ENCODE measurements at regions not wholly inside any gene's neighbourhood (a gene's known extent, or its start where the extent isn't known, plus 50 kb on each side); places are given as distances from the start of the nearest gene placed in this dataset.

DNA sequence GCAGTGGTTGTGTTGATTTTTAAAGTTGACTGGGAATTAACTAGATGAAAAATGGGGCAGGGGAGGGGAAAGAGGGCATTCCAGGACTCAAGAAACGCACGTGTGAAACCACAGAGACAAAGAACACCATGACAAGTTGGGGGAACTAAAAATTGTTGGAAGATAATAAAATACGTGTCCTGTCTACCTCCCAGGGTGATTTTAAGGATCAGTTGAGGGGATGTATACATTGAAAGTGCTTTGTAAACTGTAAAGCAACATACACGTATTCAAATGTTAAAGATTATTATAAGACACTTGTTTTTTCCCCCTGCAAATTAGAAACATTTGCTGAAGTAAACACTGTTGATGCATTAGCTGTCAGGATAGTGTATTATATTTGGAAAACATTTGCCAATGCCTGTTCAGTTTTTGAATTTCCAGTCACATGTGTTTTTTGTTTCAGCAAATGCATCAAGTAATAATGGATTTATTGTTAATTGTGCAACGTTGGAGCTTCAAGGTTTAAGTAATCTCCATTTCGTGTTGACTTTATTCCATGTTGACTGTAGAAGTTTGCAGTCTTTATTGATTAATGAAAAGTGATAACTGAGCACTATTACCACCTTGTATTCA lies 412.7 kb downstream of the ACTL7B start:
- no peak overlapping the region for H3K27ac ChIP-seq (ENCODE audit: low read length)
- CTCF ChIA-PET: no interaction called here
- H3K4me1 Mint-ChIP-seq: no peaks in the 10 kb centered on the region

DNA sequence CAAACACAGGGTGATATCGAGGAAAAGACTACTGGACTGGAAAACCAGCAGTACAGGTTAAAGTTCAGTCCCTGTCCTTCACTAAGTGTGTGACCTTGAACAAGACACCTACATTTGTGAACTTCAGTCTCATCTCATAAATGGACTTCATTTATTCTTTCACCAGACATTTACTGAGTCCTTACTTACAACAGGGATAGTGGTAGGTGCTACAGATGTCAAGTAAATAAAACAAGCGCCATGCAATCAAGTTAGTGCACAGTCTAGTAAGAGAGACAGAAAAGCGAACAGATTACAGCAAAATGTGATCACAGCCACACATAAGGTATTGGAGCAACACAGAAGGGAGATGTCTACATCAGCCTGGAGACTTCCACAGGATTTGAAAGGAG lies 413.2 kb downstream of the ACTL7B start:
- Histone ChIP-seq H3K27me3 (replicated peaks in 1 of 2; ENCODE audit: control insufficient read depth in 2 of 2, extremely low read depth in 1 of 2, insufficient read depth in 2 of 2, low read length in 1 of 2) (no peaks in the 10 kb centered on the region), H3K9me3 (no peaks in the 10 kb centered on the region), H3K27ac (ENCODE audit: low read length) (no peak overlapping the region), H3K4me1 (ENCODE audit: control insufficient read depth in 1 of 2, extremely low read depth in 1 of 2, insufficient read depth in 2 of 2, low read length in 2 of 2) (no peaks in the 10 kb centered on the region), H3K4me3 (ENCODE audit: control insufficient read depth in 1 of 2, extremely low read depth in 1 of 2, low read length in 1 of 2) (no peak overlapping the region), H3K36me3 (ENCODE audit: control insufficient read depth in 2 of 2, extremely low read depth in 1 of 2, insufficient read depth in 1 of 2, low read length in 1 of 2) (no peaks in the 10 kb centered on the region)
- DNase-seq: no peak
- Mint-ChIP-seq H3K27me3 (no peaks in the 10 kb centered on the region), H3K4me1 (no peaks in the 10 kb centered on the region), H3K4me3 (no peak overlapping the region), H3K36me3 (no peaks in the 10 kb centered on the region), H3K9me3 (peaks cover 0 to 14% (median 6%) of the 10 kb centered on the region in 3 donors), H3K27ac (no peak overlapping the region)
- CTCF ChIA-PET: no interaction called here
- ATAC-seq (replicated peaks in 1 of 4): no peak
- WGBS (ENCODE audit: insufficient coverage): 60% methylated on average over 1 of the region's 3 CpGs
- POLR2A ChIA-PET: no interaction called here

More for the DNA sequence above, 412.7 kb downstream of the ACTL7B start:
- no peak overlapping the region for H3K27ac Mint-ChIP-seq
- Histone ChIP-seq H3K36me3 (ENCODE audit: control insufficient read depth in 2 of 2, extremely low read depth in 1 of 2, insufficient read depth in 1 of 2, low read length in 1 of 2) (no peaks in the 10 kb centered on the region), H3K9me3 (no peaks in the 10 kb centered on the region), H3K4me3 (ENCODE audit: control insufficient read depth in 1 of 2, extremely low read depth in 1 of 2, low read length in 1 of 2) (no peak overlapping the region), H3K27me3 (replicated peaks in 1 of 2; ENCODE audit: control insufficient read depth in 2 of 2, extremely low read depth in 1 of 2, insufficient read depth in 2 of 2, low read length in 1 of 2) (no peaks in the 10 kb centered on the region), H3K4me1 (ENCODE audit: control insufficient read depth in 1 of 2, extremely low read depth in 1 of 2, insufficient read depth in 2 of 2, low read length in 2 of 2) (no peaks in the 10 kb centered on the region)
- 71% methylated on average over 3 of the region's 6 CpGs for WGBS (ENCODE audit: insufficient coverage)
- DNase-seq (no peak), ATAC-seq (replicated peaks in 1 of 4) (no peak)
- H3K4me3 Mint-ChIP-seq: no peak overlapping the region
- no peaks in the 10 kb centered on the region for H3K36me3 Mint-ChIP-seq
- H3K27me3 Mint-ChIP-seq: no peaks in the 10 kb centered on the region
- POLR2A ChIA-PET: no interaction called here
- H3K9me3 Mint-ChIP-seq: peaks cover 0 to 14% (median 6%) of the 10 kb centered on the region in 3 donors

DNA sequence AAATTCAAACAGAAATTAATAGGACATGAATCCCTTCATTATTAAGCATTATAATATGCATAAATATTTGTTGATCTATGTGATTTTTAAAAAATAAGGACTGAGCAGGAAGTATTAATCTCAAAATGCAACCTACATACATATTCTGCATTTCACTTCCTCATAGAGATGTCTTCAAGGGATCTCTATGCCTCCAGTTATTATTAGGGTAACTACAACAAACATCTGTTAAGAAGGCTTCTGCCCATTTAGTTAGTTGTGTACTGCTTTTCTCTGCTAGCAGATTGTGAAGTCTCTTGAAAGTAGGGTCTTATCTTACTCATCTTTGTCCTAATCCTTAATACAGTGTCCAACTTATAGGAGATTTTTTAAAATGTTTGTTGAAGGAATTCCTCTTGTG lies 414.1 kb downstream of the ACTL7B start:
- ATAC-seq (replicated peaks in 1 of 4) (no peak), DNase-seq (no peak)
- no peaks in the 10 kb centered on the region for H3K4me1 Mint-ChIP-seq
- Histone ChIP-seq H3K4me1 (ENCODE audit: control insufficient read depth in 1 of 2, extremely low read depth in 1 of 2, insufficient read depth in 2 of 2, low read length in 2 of 2) (no peaks in the 10 kb centered on the region), H3K27ac (ENCODE audit: low read length) (no peak overlapping the region), H3K27me3 (replicated peaks in 1 of 2; ENCODE audit: control insufficient read depth in 2 of 2, extremely low read depth in 1 of 2, insufficient read depth in 2 of 2, low read length in 1 of 2) (no peaks in the 10 kb centered on the region), H3K9me3 (no peaks in the 10 kb centered on the region), H3K4me3 (ENCODE audit: control insufficient read depth in 1 of 2, extremely low read depth in 1 of 2, low read length in 1 of 2) (no peak overlapping the region), H3K36me3 (ENCODE audit: control insufficient read depth in 2 of 2, extremely low read depth in 1 of 2, insufficient read depth in 1 of 2, low read length in 1 of 2) (no peaks in the 10 kb centered on the region)
- no peak overlapping the region for H3K27ac Mint-ChIP-seq
- ChIA-PET CTCF (no interaction called here), POLR2A (no interaction called here)
- H3K27me3 Mint-ChIP-seq: no peaks in the 10 kb centered on the region
- no peak overlapping the region for H3K4me3 Mint-ChIP-seq
- no peaks in the 10 kb centered on the region for H3K36me3 Mint-ChIP-seq
- peaks cover 0 to 14% (median 6%) of the 10 kb centered on the region in 3 donors for H3K9me3 Mint-ChIP-seq

DNA sequence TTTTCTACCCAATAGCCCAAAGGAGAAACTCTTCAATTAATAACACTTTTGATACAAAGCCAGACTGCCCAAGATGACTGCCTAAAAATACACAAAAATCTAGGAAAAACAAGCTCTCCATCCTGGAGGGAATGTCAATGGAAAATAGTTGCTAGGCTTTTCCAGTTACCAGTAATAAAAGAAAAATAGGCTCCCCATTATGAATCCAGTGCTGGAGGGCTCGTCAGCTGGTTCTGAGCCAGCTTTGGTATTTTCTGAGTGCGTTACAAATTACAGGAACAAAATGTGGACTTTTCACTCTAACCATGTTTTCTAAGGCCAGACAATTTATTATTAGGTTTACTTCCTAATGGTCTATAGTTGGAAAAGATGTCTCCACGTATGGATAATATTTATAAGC lies 414.5 kb downstream of the ACTL7B start:
- no peaks in the 10 kb centered on the region for H3K27me3 ChIP-seq (replicated peaks in 1 of 2; ENCODE audit: control insufficient read depth in 2 of 2, extremely low read depth in 1 of 2, insufficient read depth in 2 of 2, low read length in 1 of 2)
- H3K36me3 Mint-ChIP-seq: no peaks in the 10 kb centered on the region
- H3K9me3 Mint-ChIP-seq: peaks cover 0 to 14% (median 9%) of the 10 kb centered on the region in 3 donors
- H3K36me3 ChIP-seq (ENCODE audit: control insufficient read depth in 2 of 2, extremely low read depth in 1 of 2, insufficient read depth in 1 of 2, low read length in 1 of 2): no peaks in the 10 kb centered on the region
- H3K27ac ChIP-seq (ENCODE audit: low read length): no peak overlapping the region
- no peak overlapping the region for H3K4me3 ChIP-seq (ENCODE audit: control insufficient read depth in 1 of 2, extremely low read depth in 1 of 2, low read length in 1 of 2)
- no peaks in the 10 kb centered on the region for H3K9me3 ChIP-seq
- H3K27ac Mint-ChIP-seq: no peak overlapping the region
- H3K4me1 ChIP-seq (ENCODE audit: control insufficient read depth in 1 of 2, extremely low read depth in 1 of 2, insufficient read depth in 2 of 2, low read length in 2 of 2): no peaks in the 10 kb centered on the region
- ChIA-PET CTCF (no interaction called here), POLR2A (no interaction called here)
- WGBS (ENCODE audit: insufficient coverage): no CpG with 5 or more reads among the region's 3 CpGs
- no peaks in the 10 kb centered on the region for H3K4me1 Mint-ChIP-seq
- no peaks in the 10 kb centered on the region for H3K27me3 Mint-ChIP-seq
- no peak for ATAC-seq (replicated peaks in 1 of 4)
- DNase-seq: no peak
- no peak overlapping the region for H3K4me3 Mint-ChIP-seq

DNA sequence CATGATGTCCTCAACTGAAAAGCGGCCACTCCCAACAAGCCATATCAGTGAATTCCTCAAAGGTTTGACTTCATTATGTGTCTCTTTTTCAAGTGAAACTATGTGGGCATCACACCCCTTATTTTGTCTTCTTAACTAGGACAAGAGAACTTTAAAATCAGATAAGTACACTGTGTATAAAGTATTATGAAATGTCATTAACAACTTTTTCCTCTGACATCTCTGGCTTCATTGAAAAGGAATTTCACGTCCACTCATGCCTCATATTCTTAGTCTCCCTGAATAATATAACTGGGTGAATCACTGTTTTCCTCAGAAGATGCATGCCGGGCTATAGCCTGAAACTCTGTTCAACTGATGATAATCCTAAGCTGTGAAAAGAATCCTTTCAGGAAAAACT lies 415.8 kb downstream of the ACTL7B start:
- H3K27ac ChIP-seq (ENCODE audit: low read length): no peak overlapping the region
- Mint-ChIP-seq H3K27me3 (no peaks in the 10 kb centered on the region), H3K4me3 (no peak overlapping the region), H3K9me3 (peaks cover 0 to 9% (median 8%) of the 10 kb centered on the region in 3 donors), H3K36me3 (no peaks in the 10 kb centered on the region), H3K4me1 (no peaks in the 10 kb centered on the region), H3K27ac (no peak overlapping the region)
- DNase-seq: no peak
- ATAC-seq (replicated peaks in 1 of 4): no peak
- H3K4me3 ChIP-seq (ENCODE audit: control insufficient read depth in 1 of 2, extremely low read depth in 1 of 2, low read length in 1 of 2): no peak overlapping the region
- H3K9me3 ChIP-seq: no peaks in the 10 kb centered on the region
- H3K36me3 ChIP-seq (ENCODE audit: control insufficient read depth in 2 of 2, extremely low read depth in 1 of 2, insufficient read depth in 1 of 2, low read length in 1 of 2): no peaks in the 10 kb centered on the region
- WGBS (ENCODE audit: insufficient coverage): 100% methylated on average over 1 of the region's 3 CpGs
- POLR2A ChIA-PET: no interaction called here
- H3K27me3 ChIP-seq (replicated peaks in 1 of 2; ENCODE audit: control insufficient read depth in 2 of 2, extremely low read depth in 1 of 2, insufficient read depth in 2 of 2, low read length in 1 of 2): no peaks in the 10 kb centered on the region
- H3K4me1 ChIP-seq (ENCODE audit: control insufficient read depth in 1 of 2, extremely low read depth in 1 of 2, insufficient read depth in 2 of 2, low read length in 2 of 2): no peaks in the 10 kb centered on the region
- CTCF ChIA-PET: no interaction called here

DNA sequence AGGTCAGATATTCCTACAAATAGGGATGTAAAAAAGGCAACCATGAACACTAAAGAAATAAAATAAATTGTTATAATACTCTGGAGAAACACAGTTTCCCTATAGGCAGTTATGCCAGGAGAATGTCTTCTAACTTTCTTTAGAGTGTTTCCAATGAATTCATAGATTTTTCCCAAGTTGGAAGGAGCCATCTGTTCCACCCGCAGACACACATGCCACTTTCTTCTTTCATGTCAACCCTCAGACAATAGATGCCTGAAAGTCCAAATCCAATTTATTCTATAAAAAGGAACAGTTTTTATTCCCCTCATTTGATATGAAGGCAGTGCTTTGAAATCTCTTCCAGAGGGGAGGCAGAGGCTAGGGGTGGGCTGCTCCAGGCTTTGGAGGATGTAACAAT lies 418.1 kb downstream of the ACTL7B start:
- no CpG with 5 or more reads among the region's 1 CpG for WGBS (ENCODE audit: insufficient coverage)
- no peaks in the 10 kb centered on the region for H3K36me3 ChIP-seq (ENCODE audit: control insufficient read depth in 2 of 2, extremely low read depth in 1 of 2, insufficient read depth in 1 of 2, low read length in 1 of 2)
- no peak overlapping the region for H3K4me3 Mint-ChIP-seq
- no peaks in the 10 kb centered on the region for H3K27me3 ChIP-seq (replicated peaks in 1 of 2; ENCODE audit: control insufficient read depth in 2 of 2, extremely low read depth in 1 of 2, insufficient read depth in 2 of 2, low read length in 1 of 2)
- no peak for ATAC-seq (replicated peaks in 1 of 4)
- no peaks in the 10 kb centered on the region for H3K9me3 ChIP-seq
- peaks cover 0 to 9% (median 4%) of the 10 kb centered on the region in 3 donors for H3K9me3 Mint-ChIP-seq
- ChIA-PET CTCF (no interaction called here), POLR2A (no interaction called here)
- H3K27me3 Mint-ChIP-seq: no peaks in the 10 kb centered on the region
- no peak overlapping the region for H3K27ac Mint-ChIP-seq
- no peaks in the 10 kb centered on the region for H3K4me1 Mint-ChIP-seq
- no peaks in the 10 kb centered on the region for H3K36me3 Mint-ChIP-seq
- H3K27ac ChIP-seq (ENCODE audit: low read length): no peak overlapping the region
- no peak for DNase-seq
- H3K4me3 ChIP-seq (ENCODE audit: control insufficient read depth in 1 of 2, extremely low read depth in 1 of 2, low read length in 1 of 2): no peak overlapping the region
- H3K4me1 ChIP-seq (ENCODE audit: control insufficient read depth in 1 of 2, extremely low read depth in 1 of 2, insufficient read depth in 2 of 2, low read length in 2 of 2): no peaks in the 10 kb centered on the region

DNA sequence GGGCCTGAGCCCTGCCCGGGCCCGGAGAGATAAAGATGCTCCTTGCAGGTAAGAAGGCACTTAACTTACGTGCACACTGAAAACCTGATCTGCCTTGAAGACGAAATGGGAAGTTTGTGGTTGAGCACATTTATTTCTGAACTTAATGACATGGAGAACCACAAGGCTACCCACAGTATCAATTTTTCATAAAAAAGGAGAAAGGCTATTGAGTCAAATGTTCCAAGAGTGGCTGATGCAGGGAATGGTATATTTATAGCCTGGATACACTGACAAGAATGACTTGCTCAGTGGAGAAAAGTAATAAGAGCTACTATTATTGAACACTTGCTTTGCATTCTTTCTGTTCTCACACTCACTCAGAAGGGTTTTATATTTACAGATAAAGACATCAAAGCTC lies 419.3 kb downstream of the ACTL7B start:
- H3K27me3 Mint-ChIP-seq: no peaks in the 10 kb centered on the region
- no peak overlapping the region for H3K27ac ChIP-seq (ENCODE audit: low read length)
- no peaks in the 10 kb centered on the region for H3K36me3 ChIP-seq (ENCODE audit: control insufficient read depth in 2 of 2, extremely low read depth in 1 of 2, insufficient read depth in 1 of 2, low read length in 1 of 2)
- CTCF ChIA-PET: no interaction called here
- H3K4me1 Mint-ChIP-seq: no peaks in the 10 kb centered on the region
- no peak overlapping the region for H3K4me3 Mint-ChIP-seq
- POLR2A ChIA-PET: no interaction called here
- peaks cover 4 to 17% (median 5%) of the 10 kb centered on the region in 3 donors for H3K9me3 Mint-ChIP-seq
- no peaks in the 10 kb centered on the region for H3K9me3 ChIP-seq
- 43% methylated on average over 3 of the region's 4 CpGs for WGBS (ENCODE audit: insufficient coverage)
- DNase-seq: no peak
- H3K4me3 ChIP-seq (ENCODE audit: control insufficient read depth in 1 of 2, extremely low read depth in 1 of 2, low read length in 1 of 2): no peak overlapping the region
- H3K36me3 Mint-ChIP-seq: no peaks in the 10 kb centered on the region
- H3K27me3 ChIP-seq (replicated peaks in 1 of 2; ENCODE audit: control insufficient read depth in 2 of 2, extremely low read depth in 1 of 2, insufficient read depth in 2 of 2, low read length in 1 of 2): no peaks in the 10 kb centered on the region
- no peak overlapping the region for H3K27ac Mint-ChIP-seq
- no peak for ATAC-seq (replicated peaks in 1 of 4)
- H3K4me1 ChIP-seq (ENCODE audit: control insufficient read depth in 1 of 2, extremely low read depth in 1 of 2, insufficient read depth in 2 of 2, low read length in 2 of 2): no peaks in the 10 kb centered on the region
